Lower lobe of right lung (tissue), 2 donors: ENCODE measurements at regions not wholly inside any gene's neighbourhood (a gene's known extent, or its start where the extent isn't known, plus 50 kb on each side); places are given as distances from the start of the nearest gene placed in this dataset.

ENCODE experiments used
- ATAC-seq, 2 donors: fragments of 200-7000 bp; cut with Tn5 transposase; one replicate each; pipeline ENCODE4 v1.9.1; 2020 to 2022; ENCODE audit warnings: mild to moderate bottlenecking in 2 of 2, moderate library complexity in 2 of 2
- DNase-seq: peaks from one replicate; pipeline ENCODE4 v3.0.0-alpha.2; 2020
- H3K27ac ChIP-seq: fragments of 200-600 bp; one replicate; pipeline ENCODE4 v1.8.0; 2022
- H3K27me3 ChIP-seq: fragments of 200-600 bp; one replicate; pipeline ENCODE4 v1.8.0; 2022; ENCODE audit warnings: low read depth
- H3K36me3 ChIP-seq: fragments of 200-600 bp; one replicate; pipeline ENCODE4 v1.8.0; 2022; ENCODE audit warnings: mild to moderate bottlenecking
- H3K4me1 ChIP-seq: fragments of 200-600 bp; one replicate; pipeline ENCODE4 v1.8.0; 2022
- H3K4me3 ChIP-seq: fragments of 200-600 bp; one replicate; pipeline ENCODE4 v1.8.0; 2022; ENCODE audit warnings: mild to moderate bottlenecking
- H3K9me3 ChIP-seq: fragments of 200-600 bp; one replicate; pipeline ENCODE4 v1.8.0; 2022
- CTCF ChIP-seq: fragments of 200-600 bp; IDR thresholded peaks from one replicate; pipeline ENCODE4 v1.8.0; 2022; ENCODE audit warnings: antibody characterized with exemption, mild to moderate bottlenecking
- intact Hi-C: fragments of 100-400 bp; cut with DNase I; formaldehyde crosslinking; loops from one replicate; pipeline ENCODE4 v1.11.0; 2022
- donor health status: DM: no; HTN: yes; CAD: no; lungs with severe emphysema.

GRCh38 chr5:81808106-81808505, 57.2 kb upstream of the SSBP2 start:
- Histone ChIP-seq H3K27ac (no peak overlapping the region), H3K9me3 (peaks cover 13% of the 10 kb centered on the region), H3K36me3 (no peaks in the 10 kb centered on the region), H3K4me1 (no peaks in the 10 kb centered on the region), H3K27me3 (no peaks in the 10 kb centered on the region), H3K4me3 (no peak overlapping the region)
- DNase-seq (no peak), ATAC-seq (no peak)
- intact Hi-C loops, result no loop called here
- no peak for TF ChIP-seq CTCF

- no peak for TF ChIP-seq CTCF
- Histone ChIP-seq H3K36me3 (no peaks in the 10 kb centered on the region), H3K9me3 (peaks cover 13% of the 10 kb centered on the region), H3K4me1 (no peaks in the 10 kb centered on the region), H3K4me3 (no peak overlapping the region), H3K27ac (no peak overlapping the region), H3K27me3 (no peaks in the 10 kb centered on the region)
- no peak for ATAC-seq
- intact Hi-C loops, result no loop called here
- no peak for DNase-seq
These were observed 54.2 kb upstream of the SSBP2 start for GRCh38 chr5:81805086-81805485.

GRCh38 chr5:81803812-81804211, 52.9 kb upstream of the SSBP2 start:
- TF ChIP-seq CTCF, result no peak
- no peak for DNase-seq
- H3K4me3 ChIP-seq, result no peak overlapping the region
- H3K36me3 ChIP-seq, result no peaks in the 10 kb centered on the region
- ATAC-seq, result peak in 1 of 2 donors; percentile 21
- no peaks in the 10 kb centered on the region for H3K4me1 ChIP-seq
- no peak overlapping the region for H3K27ac ChIP-seq
- intact Hi-C loops, result no loop called here
- no peaks in the 10 kb centered on the region for H3K27me3 ChIP-seq
- peaks cover 13% of the 10 kb centered on the region for H3K9me3 ChIP-seq

- DNase-seq, result no peak
- Histone ChIP-seq H3K27ac (no peak overlapping the region), H3K4me3 (no peak overlapping the region), H3K9me3 (peaks cover 7% of the 10 kb centered on the region), H3K27me3 (no peaks in the 10 kb centered on the region), H3K36me3 (no peaks in the 10 kb centered on the region), H3K4me1 (no peaks in the 10 kb centered on the region)
- TF ChIP-seq CTCF, result no peak
- no peak for ATAC-seq
- intact Hi-C loops, result no loop called here
These were observed 51.7 kb upstream of the SSBP2 start for GRCh38 chr5:81802625-81803024.

DNA sequence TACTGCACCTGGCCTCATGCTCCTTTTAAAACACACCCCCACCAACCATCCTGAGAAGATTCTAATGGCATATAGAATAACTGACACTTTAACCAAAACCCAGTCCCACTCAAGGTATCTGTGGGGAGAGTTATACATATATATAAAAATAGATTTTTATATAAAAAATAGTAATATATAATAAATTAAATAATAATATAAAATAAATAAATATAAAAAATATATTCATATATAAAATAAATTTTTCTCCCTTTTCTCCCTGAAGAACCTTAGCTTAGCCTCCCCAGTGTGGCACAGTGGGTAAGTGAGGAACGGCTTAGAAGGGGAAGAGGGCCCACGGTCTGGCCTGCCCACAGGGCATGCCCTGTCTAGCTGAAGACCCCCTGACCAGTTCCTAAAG, 51.1 kb upstream of the SSBP2 start:
- DNase-seq, result no peak
- no peaks in the 10 kb centered on the region for H3K4me1 ChIP-seq
- intact Hi-C loops, result no loop called here
- no peaks in the 10 kb centered on the region for H3K27me3 ChIP-seq
- ATAC-seq, result no peak
- no peak overlapping the region for H3K27ac ChIP-seq
- H3K9me3 ChIP-seq, result peaks cover under 1% of the 10 kb centered on the region
- no peak overlapping the region for H3K4me3 ChIP-seq
- H3K36me3 ChIP-seq, result no peaks in the 10 kb centered on the region
- TF ChIP-seq CTCF, result no peak

- no peaks in the 10 kb centered on the region for H3K36me3 ChIP-seq
- intact Hi-C loops, result no loop called here
- no peak for TF ChIP-seq CTCF
- H3K27ac ChIP-seq, result no peak overlapping the region
- ATAC-seq (no peak), DNase-seq (no peak)
- no peak overlapping the region for H3K4me3 ChIP-seq
- no peaks in the 10 kb centered on the region for H3K27me3 ChIP-seq
- H3K4me1 ChIP-seq, result no peaks in the 10 kb centered on the region
- H3K9me3 ChIP-seq, result no peaks in the 10 kb centered on the region
These were observed 49.9 kb upstream of the SSBP2 start for GRCh38 chr5:81800797-81801196.
